ENCODE measurements at regions not wholly inside any gene's neighbourhood (a gene's known extent, or its start where the extent isn't known, plus 50 kb on each side); places are given as distances from the start of the nearest gene placed in this dataset.

GRCh38 chr22:25382762-25383161, 163.3 kb downstream of the CRYBB2 start:
- ChIA-PET POLR2A (no interaction called here), RAD21 (ENCODE audit: low non-redundant PET in 1 of 2, low total read pairs in 2 of 2, uncharacterized antibody in 2 of 2, unreplicated experiment in 2 of 2) (no interaction called here), CTCF (no interaction called here)
- peaks cover 33% of the 10 kb centered on the region; the same call in 1 of the 2 replicates for H3K79me2 ChIP-seq (ENCODE audit: insufficient read depth, low read length)
- H3K27me3 ChIP-seq (ENCODE audit: insufficient read depth, low read length) = no peaks in the 10 kb centered on the region
- no peak overlapping the region for H3K9ac ChIP-seq (ENCODE audit: low read length)
- BruUV-seq (replicated peaks) = no TSS peak
- intact Hi-C loops (cut with micrococcal nuclease) = no loop called here
- no peaks in the 10 kb centered on the region for H3K9me3 ChIP-seq (ENCODE audit: control insufficient read depth in 1 of 2, insufficient read depth in 1 of 2, low read depth in 1 of 2, low read length in 2 of 2)
- no peak overlapping the region for H3K27ac ChIP-seq (ENCODE audit: low read depth, low read length)
- no peaks in the 10 kb centered on the region for H4K20me1 ChIP-seq (ENCODE audit: insufficient read depth)
- no peaks in the 10 kb centered on the region for H3K4me1 ChIP-seq (ENCODE audit: control insufficient read depth in 1 of 2, insufficient read depth in 2 of 2, low read length in 2 of 2)
- peak; percentile 22; the same call in 1 of the 2 replicates for TF ChIP-seq RAD21 (IDR thresholded peaks at IDR 0.05; ENCODE audit: low read depth)
- TF ChIP-seq FOSL1 (IDR thresholded peaks at IDR 0.05; ENCODE audit: low read depth) = no peak
- TF ChIP-seq CTCF (IDR thresholded peaks at IDR 0.05 in 2 of 3, conservative IDR thresholded peaks at IDR 0.05 in 1 of 3; ENCODE audit: borderline replicate concordance in 1 of 3, insufficient read depth in 1 of 3, low read depth in 2 of 3, low read length in 2 of 3) = peak in 1 of 3 experiments; percentile 28; a peak in 2 of 6 replicates
- peaks cover 0 to 6% of the 10 kb centered on the region in 2 experiments; a peak in 1 of 4 replicates for H3K36me3 ChIP-seq (ENCODE audit: control insufficient read depth in 1 of 2, insufficient read depth in 2 of 2, low read length in 2 of 2)
- H3K9me2 ChIP-seq (ENCODE audit: insufficient read depth) = no peaks in the 10 kb centered on the region
- H3K4me2 ChIP-seq (ENCODE audit: low read length) = no peak overlapping the region
- H3K4me3 ChIP-seq (replicated peaks in 1 of 2; ENCODE audit: low read depth in 1 of 2, low read length in 2 of 2) = no peak overlapping the region
- ATAC-seq (peak; percentile 73; the same call in 1 of the 2 replicates), DNase-seq (ENCODE audit: low read depth, low spot score) (no peak)
- H2AFZ ChIP-seq (ENCODE audit: low read depth, low read length, poor library complexity, severe bottlenecking) = no peak overlapping the region

GRCh38 chr22:25383278-25383820, 163.9 kb downstream of the CRYBB2 start:
- ChIA-PET POLR2A (no interaction called here), CTCF (no interaction called here), RAD21 (ENCODE audit: low non-redundant PET in 1 of 2, low total read pairs in 2 of 2, uncharacterized antibody in 2 of 2, unreplicated experiment in 2 of 2) (no interaction called here)
- Histone ChIP-seq H3K4me2 (ENCODE audit: low read length) (no peak overlapping the region), H3K9me2 (ENCODE audit: insufficient read depth) (no peaks in the 10 kb centered on the region), H3K27me3 (ENCODE audit: insufficient read depth, low read length) (no peaks in the 10 kb centered on the region), H3K4me1 (ENCODE audit: control insufficient read depth in 1 of 2, insufficient read depth in 2 of 2, low read length in 2 of 2) (no peaks in the 10 kb centered on the region), H3K9ac (ENCODE audit: low read length) (no peak overlapping the region), H3K9me3 (ENCODE audit: control insufficient read depth in 1 of 2, insufficient read depth in 1 of 2, low read depth in 1 of 2, low read length in 2 of 2) (no peaks in the 10 kb centered on the region), H4K20me1 (ENCODE audit: insufficient read depth) (no peaks in the 10 kb centered on the region), H3K27ac (ENCODE audit: low read depth, low read length) (no peak overlapping the region), H3K36me3 (ENCODE audit: control insufficient read depth in 1 of 2, insufficient read depth in 2 of 2, low read length in 2 of 2) (peaks cover 0 to 6% of the 10 kb centered on the region in 2 experiments; a peak in 1 of 4 replicates), H3K79me2 (ENCODE audit: insufficient read depth, low read length) (peaks cover 37% of the 10 kb centered on the region; the same call in 1 of the 2 replicates), H2AFZ (ENCODE audit: low read depth, low read length, poor library complexity, severe bottlenecking) (no peak overlapping the region), H3K4me3 (replicated peaks in 1 of 2; ENCODE audit: low read depth in 1 of 2, low read length in 2 of 2) (no peak overlapping the region)
- TF ChIP-seq CBX3 (IDR thresholded peaks at IDR 0.05; ENCODE audit: low read depth) (no peak), POLR2A (IDR thresholded peaks at IDR 0.05; ENCODE audit: borderline replicate concordance, extremely low read depth, insufficient read depth, insufficient read length) (no peak), ZNF274 (IDR thresholded peaks at IDR 0.05; ENCODE audit: low read depth, low read length) (no peak), EGR1 (IDR thresholded peaks at IDR 0.05; ENCODE audit: low read depth) (no peak), REST (IDR thresholded peaks at IDR 0.05; ENCODE audit: low read depth) (no peak), TCF7L2 (IDR thresholded peaks at IDR 0.05; ENCODE audit: borderline replicate concordance, extremely low read depth, insufficient read depth, insufficient read length) (no peak), MAX (IDR thresholded peaks at IDR 0.05) (no peak), EZH2phosphoT487 (IDR thresholded peaks at IDR 0.05; ENCODE audit: borderline replicate concordance) (no peak), CEBPB (IDR thresholded peaks at IDR 0.05; ENCODE audit: low read depth) (no peak), RAD21 (IDR thresholded peaks at IDR 0.05; ENCODE audit: low read depth) (no peak), JUND (IDR thresholded peaks at IDR 0.05) (no peak), ZFX (IDR thresholded peaks at IDR 0.05) (no peak), FOSL1 (IDR thresholded peaks at IDR 0.05; ENCODE audit: low read depth) (no peak), POLR2AphosphoS5 (IDR thresholded peaks at IDR 0.05; ENCODE audit: low read depth, low read length) (no peak), SP1 (IDR thresholded peaks at IDR 0.05; ENCODE audit: low read depth) (no peak)
- no TSS peak for BruUV-seq (replicated peaks)
- intact Hi-C loops (cut with micrococcal nuclease) = no loop called here
- ATAC-seq = no peak
- DNase-seq (ENCODE audit: low read depth, low spot score) = no peak
